ENCODE measurements at regions not wholly inside any gene's neighbourhood (a gene's known extent, or its start where the extent isn't known, plus 50 kb on each side); places are given as distances from the start of the nearest gene placed in this dataset.

GRCh38 chr14:49191380-49191779, 394.8 kb downstream of the RPS29 start:
- no peaks in the 10 kb centered on the region for H3K27me3 ChIP-seq (ENCODE audit: insufficient read depth, low read length)
- H3K27ac Mint-ChIP-seq = no peak overlapping the region
- peaks cover 0 to 3% (median 1%) of the 10 kb centered on the region in 8 donors for H3K9me3 Mint-ChIP-seq
- H3K4me1 ChIP-seq (ENCODE audit: insufficient read depth, low read length) = no peaks in the 10 kb centered on the region
- no peak overlapping the region for H3K4me3 ChIP-seq (ENCODE audit: low read length in 2 of 2)
- no peaks in the 10 kb centered on the region for H3K36me3 ChIP-seq (ENCODE audit: insufficient read depth, low read length)
- intact Hi-C loops (cut with micrococcal nuclease) = no loop called here
- no peak overlapping the region for H3K4me3 Mint-ChIP-seq
- H3K9me3 ChIP-seq (ENCODE audit: control insufficient read depth in 1 of 2, low read length in 2 of 2) = no peaks in the 10 kb centered on the region
- no peak for DNase-seq
- no peaks in the 10 kb centered on the region for H3K36me3 Mint-ChIP-seq
- no peaks in the 10 kb centered on the region for H3K4me1 Mint-ChIP-seq
- ChIA-PET CTCF (ENCODE audit: partially characterized antibody) (no interaction called here), POLR2A (ENCODE audit: partially characterized antibody) (no interaction called here)
- H3K27me3 Mint-ChIP-seq = no peaks in the 10 kb centered on the region
- H3K27ac ChIP-seq (ENCODE audit: low read depth, low read length) = no peak overlapping the region

- Mint-ChIP-seq H3K4me3 (no peak overlapping the region), H3K4me1 (no peaks in the 10 kb centered on the region), H3K27me3 (no peaks in the 10 kb centered on the region), H3K27ac (no peak overlapping the region), H3K36me3 (no peaks in the 10 kb centered on the region), H3K9me3 (peaks cover 0 to 3% (median 2%) of the 10 kb centered on the region in 8 donors)
- ChIA-PET POLR2A (ENCODE audit: partially characterized antibody) (no interaction called here), CTCF (ENCODE audit: partially characterized antibody) (no interaction called here)
- H3K36me3 ChIP-seq (ENCODE audit: insufficient read depth, low read length) = no peaks in the 10 kb centered on the region
- no peaks in the 10 kb centered on the region for H3K27me3 ChIP-seq (ENCODE audit: insufficient read depth, low read length)
- H3K4me3 ChIP-seq (ENCODE audit: low read length in 2 of 2) = no peak overlapping the region
- H3K27ac ChIP-seq (ENCODE audit: low read depth, low read length) = no peak overlapping the region
- DNase-seq = no peak
- no peaks in the 10 kb centered on the region for H3K9me3 ChIP-seq (ENCODE audit: control insufficient read depth in 1 of 2, low read length in 2 of 2)
- no peaks in the 10 kb centered on the region for H3K4me1 ChIP-seq (ENCODE audit: insufficient read depth, low read length)
- intact Hi-C loops (cut with micrococcal nuclease) = no loop called here
These were observed 396.8 kb downstream of the RPS29 start for GRCh38 chr14:49189375-49189774.

- Histone ChIP-seq H3K4me3 (ENCODE audit: low read length in 2 of 2) (no peak overlapping the region), H3K27me3 (ENCODE audit: insufficient read depth, low read length) (no peaks in the 10 kb centered on the region), H3K36me3 (ENCODE audit: insufficient read depth, low read length) (no peaks in the 10 kb centered on the region), H3K9me3 (ENCODE audit: control insufficient read depth in 1 of 2, low read length in 2 of 2) (no peaks in the 10 kb centered on the region), H3K4me1 (ENCODE audit: insufficient read depth, low read length) (no peaks in the 10 kb centered on the region), H3K27ac (ENCODE audit: low read depth, low read length) (no peak overlapping the region)
- intact Hi-C loops (cut with micrococcal nuclease) = no loop called here
- peak in 1 of 5 donors; percentile 30 for DNase-seq
- Mint-ChIP-seq H3K27ac (no peak overlapping the region), H3K4me3 (no peak overlapping the region), H3K4me1 (no peaks in the 10 kb centered on the region), H3K9me3 (peaks cover 0 to 7% (median 3%) of the 10 kb centered on the region in 8 donors), H3K27me3 (no peaks in the 10 kb centered on the region), H3K36me3 (no peaks in the 10 kb centered on the region)
- ChIA-PET POLR2A (ENCODE audit: partially characterized antibody) (no interaction called here), CTCF (ENCODE audit: partially characterized antibody) (no interaction called here)
These were observed 398.4 kb downstream of the RPS29 start for GRCh38 chr14:49187799-49188198.

- no peaks in the 10 kb centered on the region for H3K4me1 Mint-ChIP-seq
- no peak overlapping the region for H3K27ac ChIP-seq (ENCODE audit: low read depth, low read length)
- no peak for DNase-seq
- H3K36me3 Mint-ChIP-seq = no peaks in the 10 kb centered on the region
- H3K9me3 Mint-ChIP-seq = peaks cover 2 to 23% (median 7%) of the 10 kb centered on the region in 8 donors
- no peaks in the 10 kb centered on the region for H3K4me1 ChIP-seq (ENCODE audit: insufficient read depth, low read length)
- H3K4me3 ChIP-seq (ENCODE audit: low read length in 2 of 2) = no peak overlapping the region
- H3K27ac Mint-ChIP-seq = no peak overlapping the region
- no peaks in the 10 kb centered on the region for H3K27me3 ChIP-seq (ENCODE audit: insufficient read depth, low read length)
- H3K36me3 ChIP-seq (ENCODE audit: insufficient read depth, low read length) = no peaks in the 10 kb centered on the region
- H3K27me3 Mint-ChIP-seq = peaks cover 0 to 3% of the 10 kb centered on the region in 2 donors
- H3K4me3 Mint-ChIP-seq = no peak overlapping the region
- H3K9me3 ChIP-seq (ENCODE audit: control insufficient read depth in 1 of 2, low read length in 2 of 2) = no peaks in the 10 kb centered on the region
- ChIA-PET POLR2A (ENCODE audit: partially characterized antibody) (no interaction called here), CTCF (ENCODE audit: partially characterized antibody) (no interaction called here)
- intact Hi-C loops (cut with micrococcal nuclease) = no loop called here
These were observed 412.3 kb downstream of the RPS29 start for GRCh38 chr14:49173765-49174373.

- no peaks in the 10 kb centered on the region for H3K27me3 ChIP-seq (ENCODE audit: insufficient read depth, low read length)
- ChIA-PET POLR2A (ENCODE audit: partially characterized antibody) (no interaction called here), CTCF (ENCODE audit: partially characterized antibody) (no interaction called here)
- Mint-ChIP-seq H3K27ac (no peak overlapping the region), H3K9me3 (no peaks in the 10 kb centered on the region), H3K4me1 (no peaks in the 10 kb centered on the region), H3K27me3 (peaks cover 0 to 3% of the 10 kb centered on the region in 2 donors), H3K4me3 (no peak overlapping the region), H3K36me3 (no peaks in the 10 kb centered on the region)
- DNase-seq = no peak
- no peak overlapping the region for H3K4me3 ChIP-seq (ENCODE audit: low read length in 2 of 2)
- intact Hi-C loops (cut with micrococcal nuclease) = no loop called here
- H3K9me3 ChIP-seq (ENCODE audit: control insufficient read depth in 1 of 2, low read length in 2 of 2) = no peaks in the 10 kb centered on the region
- H3K4me1 ChIP-seq (ENCODE audit: insufficient read depth, low read length) = no peaks in the 10 kb centered on the region
- no peak overlapping the region for H3K27ac ChIP-seq (ENCODE audit: low read depth, low read length)
- H3K36me3 ChIP-seq (ENCODE audit: insufficient read depth, low read length) = no peaks in the 10 kb centered on the region
These were observed 422.1 kb downstream of the RPS29 start for GRCh38 chr14:49164074-49164473.

GRCh38 chr14:49160983-49161382, 425.2 kb downstream of the RPS29 start:
- no peak overlapping the region for H3K27ac ChIP-seq (ENCODE audit: low read depth, low read length)
- Mint-ChIP-seq H3K27ac (no peak overlapping the region), H3K27me3 (no peaks in the 10 kb centered on the region), H3K4me3 (no peak overlapping the region), H3K36me3 (no peaks in the 10 kb centered on the region), H3K9me3 (peaks cover 0 to 6% (median 0%) of the 10 kb centered on the region in 8 donors), H3K4me1 (no peaks in the 10 kb centered on the region)
- no peaks in the 10 kb centered on the region for H3K9me3 ChIP-seq (ENCODE audit: control insufficient read depth in 1 of 2, low read length in 2 of 2)
- CTCF ChIA-PET (ENCODE audit: partially characterized antibody) = no interaction called here
- no peak for DNase-seq
- H3K4me1 ChIP-seq (ENCODE audit: insufficient read depth, low read length) = no peaks in the 10 kb centered on the region
- no peak overlapping the region for H3K4me3 ChIP-seq (ENCODE audit: low read length in 2 of 2)
- intact Hi-C loops (cut with micrococcal nuclease) = no loop called here
- H3K27me3 ChIP-seq (ENCODE audit: insufficient read depth, low read length) = no peaks in the 10 kb centered on the region
- no peaks in the 10 kb centered on the region for H3K36me3 ChIP-seq (ENCODE audit: insufficient read depth, low read length)
- POLR2A ChIA-PET (ENCODE audit: partially characterized antibody) = no interaction called here

- Histone ChIP-seq H3K36me3 (ENCODE audit: insufficient read depth, low read length) (no peaks in the 10 kb centered on the region), H3K9me3 (ENCODE audit: control insufficient read depth in 1 of 2, low read length in 2 of 2) (no peaks in the 10 kb centered on the region), H3K4me3 (ENCODE audit: low read length in 2 of 2) (no peak overlapping the region), H3K27ac (ENCODE audit: low read depth, low read length) (no peak overlapping the region), H3K4me1 (ENCODE audit: insufficient read depth, low read length) (no peaks in the 10 kb centered on the region), H3K27me3 (ENCODE audit: insufficient read depth, low read length) (no peaks in the 10 kb centered on the region)
- H3K4me1 Mint-ChIP-seq = no peaks in the 10 kb centered on the region
- peaks cover 0 to 6% (median 0%) of the 10 kb centered on the region in 8 donors for H3K9me3 Mint-ChIP-seq
- ChIA-PET CTCF (ENCODE audit: partially characterized antibody) (no interaction called here), POLR2A (ENCODE audit: partially characterized antibody) (no interaction called here)
- DNase-seq = no peak
- H3K27me3 Mint-ChIP-seq = no peaks in the 10 kb centered on the region
- intact Hi-C loops (cut with micrococcal nuclease) = no loop called here
- no peak overlapping the region for H3K27ac Mint-ChIP-seq
- H3K36me3 Mint-ChIP-seq = no peaks in the 10 kb centered on the region
- no peak overlapping the region for H3K4me3 Mint-ChIP-seq
These were observed 427.1 kb downstream of the RPS29 start for GRCh38 chr14:49159081-49159480.

- POLR2A ChIA-PET (ENCODE audit: partially characterized antibody) = no interaction called here
- H3K4me1 Mint-ChIP-seq = no peaks in the 10 kb centered on the region
- Histone ChIP-seq H3K9me3 (ENCODE audit: control insufficient read depth in 1 of 2, low read length in 2 of 2) (no peaks in the 10 kb centered on the region), H3K4me1 (ENCODE audit: insufficient read depth, low read length) (no peaks in the 10 kb centered on the region), H3K4me3 (ENCODE audit: low read length in 2 of 2) (no peak overlapping the region), H3K27ac (ENCODE audit: low read depth, low read length) (no peak overlapping the region), H3K27me3 (ENCODE audit: insufficient read depth, low read length) (no peaks in the 10 kb centered on the region), H3K36me3 (ENCODE audit: insufficient read depth, low read length) (no peaks in the 10 kb centered on the region)
- CTCF ChIA-PET (ENCODE audit: partially characterized antibody) = no interaction called here
- no peak overlapping the region for H3K4me3 Mint-ChIP-seq
- no peak for DNase-seq
- intact Hi-C loops (cut with micrococcal nuclease) = no loop called here
- H3K36me3 Mint-ChIP-seq = no peaks in the 10 kb centered on the region
- no peak overlapping the region for H3K27ac Mint-ChIP-seq
- H3K27me3 Mint-ChIP-seq = no peaks in the 10 kb centered on the region
- peaks cover 0 to 3% (median 0%) of the 10 kb centered on the region in 8 donors for H3K9me3 Mint-ChIP-seq
These were observed 446.6 kb downstream of the RPS29 start for GRCh38 chr14:49139593-49139992.

Data from CD4-positive, alpha-beta memory T cell (primary cell).